HEK293T (cell line): ENCODE measurements at regions not wholly inside any gene's neighbourhood (a gene's known extent, or its start where the extent isn't known, plus 50 kb on each side); places are given as distances from the start of the nearest gene placed in this dataset.

Source experiments
- BHLHE40 ChIP-seq: fragments of 450-650 bp; IDR thresholded peaks from 2 replicates; pipeline ENCODE4 v1.6.1; 2016; ENCODE audit warnings: mild to moderate bottlenecking, moderate library complexity, borderline replicate concordance
- HDGF ChIP-seq: fragments of 450-650 bp; IDR thresholded peaks from 2 replicates; pipeline ENCODE4 v1.6.1; 2017; ENCODE audit warnings: antibody characterized with exemption, borderline replicate concordance
- PKNOX1 ChIP-seq: fragments of 450-650 bp; IDR thresholded peaks from 2 replicates; pipeline ENCODE4 v1.6.1; 2016
- SP1 ChIP-seq: fragments of 450-650 bp; IDR thresholded peaks from 2 replicates; pipeline ENCODE4 v1.6.1; 2017
- SUZ12 ChIP-seq: fragments of 450-650 bp; IDR thresholded peaks from 2 replicates; pipeline ENCODE4 v1.6.1; 2016; ENCODE audit warnings: mild to moderate bottlenecking
- ZNF384 ChIP-seq: fragments of 450-650 bp; IDR thresholded peaks from 2 replicates; pipeline ENCODE4 v1.6.1; 2016

GRCh38 chr14:98692832-98693231 lies 579.2 kb downstream of the BCL11B start:
- TF ChIP-seq HDGF (no peak), BHLHE40 (no peak), SP1 (no peak), PKNOX1 (no peak), SUZ12 (no peak), ZNF384 (no peak)
